H9 (cell line): ENCODE measurements at regions not wholly inside any gene's neighbourhood (a gene's known extent, or its start where the extent isn't known, plus 50 kb on each side); places are given as distances from the start of the nearest gene placed in this dataset.

Experiments used
- DNase-seq: peaks from one replicate; pipeline ENCODE4 v3.0.0-alpha.2; 2017
- H2AFZ ChIP-seq: one replicate; pipeline ENCODE4 v1.6.1; 2013; ENCODE audit warnings: mild to moderate bottlenecking, low read length, control low read depth, moderate library complexity
- H2AK5ac ChIP-seq: 2 replicates; pipeline ENCODE4 v1.6.1; 2013; ENCODE audit warnings: low read length, control low read depth, mixed read lengths; ENCODE audit not compliant: insufficient read length
- H2BK120ac ChIP-seq: one replicate; pipeline ENCODE4 v1.6.1; 2013; ENCODE audit warnings: low read depth, mild to moderate bottlenecking, low read length, control low read depth, inconsistent platforms; ENCODE audit not compliant: poor library complexity, severe bottlenecking
- H2BK12ac ChIP-seq: 2 replicates; pipeline ENCODE4 v1.6.1; 2013; ENCODE audit warnings: low read length, control low read depth, mixed read lengths, low read depth; ENCODE audit not compliant: insufficient read length
- H2BK15ac ChIP-seq: 2 replicates; pipeline ENCODE4 v1.6.1; 2013; ENCODE audit warnings: low read depth, low read length, control low read depth
- H2BK20ac ChIP-seq: one replicate; pipeline ENCODE4 v1.6.1; 2013; ENCODE audit warnings: low read depth, mild to moderate bottlenecking, low read length, control low read depth, inconsistent platforms; ENCODE audit not compliant: poor library complexity, severe bottlenecking
- H2BK5ac ChIP-seq: 2 replicates; pipeline ENCODE4 v1.6.1; 2013; ENCODE audit warnings: low read length, control low read depth, mixed read lengths; ENCODE audit not compliant: insufficient read length
- H3K14ac ChIP-seq: 2 replicates; pipeline ENCODE4 v1.6.1; 2013; ENCODE audit warnings: low read length, control low read depth; ENCODE audit not compliant: insufficient read depth
- H3K18ac ChIP-seq: 2 replicates; pipeline ENCODE4 v1.6.1; 2013; ENCODE audit warnings: low read depth, mild to moderate bottlenecking, mixed read lengths, low read length, control low read depth; ENCODE audit not compliant: insufficient read length
- H3K23ac ChIP-seq: 2 replicates; pipeline ENCODE4 v1.6.1; 2013; ENCODE audit warnings: low read length, control low read depth, mixed read lengths, low read depth; ENCODE audit not compliant: insufficient read length
- H3K23me2 ChIP-seq: 2 replicates; pipeline ENCODE4 v1.6.1; 2013; ENCODE audit warnings: low read depth, mild to moderate bottlenecking, mixed read lengths, low read length, control low read depth; ENCODE audit not compliant: insufficient read length, poor library complexity, severe bottlenecking
- H3K27ac ChIP-seq: 2 replicates; pipeline ENCODE4 v1.5.1; 2013; ENCODE audit warnings: low read length, control low read depth, mixed read lengths, low read depth; ENCODE audit not compliant: insufficient read length
- H3K27me3 ChIP-seq: 2 replicates; pipeline ENCODE4 v1.6.1; 2013; ENCODE audit warnings: low read length, control low read depth, inconsistent platforms; ENCODE audit not compliant: insufficient read depth
- H3K4ac ChIP-seq: 2 replicates; pipeline ENCODE4 v1.6.1; 2013; ENCODE audit warnings: low read depth, mild to moderate bottlenecking, control low read depth, inconsistent platforms, low read length, moderate library complexity
- H3K4me1 ChIP-seq: 2 replicates; pipeline ENCODE4 v1.6.1; 2013; ENCODE audit warnings: low read length, control low read depth, inconsistent platforms; ENCODE audit not compliant: insufficient read depth
- H3K4me2 ChIP-seq: 2 replicates; pipeline ENCODE4 v1.6.1; 2013; ENCODE audit warnings: low read length, control low read depth, mixed read lengths; ENCODE audit not compliant: insufficient read length, insufficient read depth
- H3K56ac ChIP-seq: 2 replicates; pipeline ENCODE4 v1.6.1; 2013; ENCODE audit warnings: low read depth, mild to moderate bottlenecking, mixed read lengths, low read length, control low read depth; ENCODE audit not compliant: insufficient read length
- H3K79me1 ChIP-seq: 2 replicates; pipeline ENCODE4 v1.6.1; 2013; ENCODE audit warnings: low read depth, mild to moderate bottlenecking, moderate library complexity, low read length, control low read depth, inconsistent platforms; ENCODE audit not compliant: insufficient read depth, poor library complexity, severe bottlenecking
- H3K79me2 ChIP-seq: 2 replicates; pipeline ENCODE4 v1.6.1; 2013; ENCODE audit warnings: low read length, control low read depth, inconsistent platforms; ENCODE audit not compliant: insufficient read depth
- H3K9ac ChIP-seq: 2 replicates; pipeline ENCODE4 v1.6.1; 2013; ENCODE audit warnings: low read length, control low read depth, mixed read lengths; ENCODE audit not compliant: insufficient read length; ENCODE audit errors: extremely low read depth
- H3K9me3 ChIP-seq: one replicate; pipeline ENCODE4 v1.6.1; 2013; ENCODE audit warnings: low read depth, low read length, inconsistent platforms; ENCODE audit not compliant: control insufficient read depth
- H3T11ph ChIP-seq: one replicate; pipeline ENCODE4 v1.6.1; 2013; ENCODE audit warnings: mild to moderate bottlenecking, low read length, control low read depth, inconsistent platforms
- H4K20me1 ChIP-seq: one replicate; pipeline ENCODE4 v1.6.1; 2013; ENCODE audit not compliant: control insufficient read depth, insufficient read length, insufficient read depth
- H4K5ac ChIP-seq: 2 replicates; pipeline ENCODE4 v1.6.1; 2013; ENCODE audit warnings: low read depth, mild to moderate bottlenecking, mixed read lengths, low read length, control low read depth; ENCODE audit not compliant: insufficient read length
- H4K8ac ChIP-seq: replicated peaks from 2 replicates; pipeline ENCODE4 v1.6.1; 2013; ENCODE audit warnings: low read length, control low read depth, mixed read lengths, low read depth; ENCODE audit not compliant: insufficient read length
- H4K91ac ChIP-seq: 2 replicates; pipeline ENCODE4 v1.6.1; 2013; ENCODE audit warnings: low read depth, mild to moderate bottlenecking, moderate library complexity, mixed read lengths, low read length, control low read depth; ENCODE audit not compliant: insufficient read length
- H3K27ac Mint-ChIP-seq, 3 experiments: 2 replicates in 2 of 3; 3 replicates in 1 of 3; pipeline ENCODE4 v1.8.0; 2020 to 2021; ENCODE audit warnings: mixed read lengths in 3 of 3, mild to moderate bottlenecking in 1 of 3, moderate library complexity in 1 of 3
- H3K27me3 Mint-ChIP-seq: 2 replicates; pipeline ENCODE4 v1.8.0; 2021; ENCODE audit warnings: low read depth, mild to moderate bottlenecking, moderate library complexity, mixed read lengths
- H3K36me3 Mint-ChIP-seq, 3 experiments: 2 replicates in 2 of 3; 3 replicates in 1 of 3; pipeline ENCODE4 v1.8.0; 2020 to 2021; ENCODE audit warnings: low read depth in 3 of 3, mixed read lengths in 3 of 3; ENCODE audit not compliant: insufficient read depth in 1 of 3
- H3K4me1 Mint-ChIP-seq, 2 experiments: 2 replicates each; pipeline ENCODE4 v1.8.0; 2020; ENCODE audit warnings: mixed read lengths in 2 of 2
- H3K4me3 Mint-ChIP-seq, 2 experiments: 2 replicates in 1 of 2; 3 replicates in 1 of 2; pipeline ENCODE4 v1.8.0; 2020 to 2021; ENCODE audit warnings: mild to moderate bottlenecking in 2 of 2, mixed read lengths in 2 of 2, moderate library complexity in 1 of 2
- H3K9me3 Mint-ChIP-seq, 2 experiments: 2 replicates in 1 of 2; 3 replicates in 1 of 2; pipeline ENCODE4 v1.8.0; 2020; ENCODE audit warnings: mild to moderate bottlenecking in 2 of 2, mixed read lengths in 2 of 2, moderate library complexity in 1 of 2
- WGBS: extraction: QIAGEN DNeasy Blood & Tissue Kit; methylation state at CpG from one replicate; pipeline ENCODE4 v1.1.7; 2013; ENCODE audit warnings: missing lambda C conversion rate, low lambda C conversion rate, mixed read lengths; ENCODE audit not compliant: insufficient read length; ENCODE audit errors: extremely low coverage; 5-methylcytosine and 5-hydroxymethylcytosine counted together
- TF ChIP-seq, protein P1 (sequence below): fragments of 200-600 bp; sonication (generic); conservative IDR thresholded peaks from 3 replicates; pipeline ENCODE4 v1.8.0; 2021; ENCODE audit warnings: antibody characterized with exemption, mild to moderate bottlenecking

DNA sequence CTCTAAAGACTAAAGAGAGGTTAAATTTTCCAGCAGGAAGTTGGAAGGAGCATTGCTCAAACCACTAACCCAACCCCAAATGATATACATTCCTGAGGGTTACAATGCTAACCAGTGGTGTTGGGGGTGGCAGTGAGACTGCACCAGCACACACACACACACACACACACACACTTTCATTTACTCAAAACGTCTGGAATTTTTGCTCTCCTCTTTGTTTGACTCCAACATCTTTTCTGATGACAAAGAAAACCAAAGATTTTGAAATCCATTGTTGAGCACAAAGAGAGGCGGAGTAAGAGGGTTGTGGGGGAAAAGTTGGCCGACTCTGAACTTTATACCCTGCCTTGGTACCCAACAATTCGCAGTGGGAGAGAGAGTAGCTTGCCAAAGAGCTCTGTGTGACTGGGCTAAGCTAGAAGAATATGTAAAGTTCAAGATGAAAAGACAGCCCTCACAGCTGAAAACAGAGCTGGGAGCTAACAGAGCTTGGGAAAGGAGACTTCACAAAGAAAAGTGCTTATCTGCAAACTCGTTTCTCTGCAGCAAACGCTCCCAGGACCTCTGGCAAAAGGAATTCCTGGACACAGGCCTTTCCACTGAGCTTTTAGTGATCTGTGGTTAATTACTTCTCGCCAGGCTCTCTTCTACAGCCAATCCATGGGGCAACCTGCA lies 426.0 kb upstream of the CDH11 start:
- H3K18ac ChIP-seq = no peak overlapping the region
- H2BK20ac ChIP-seq = no peak overlapping the region
- no peaks in the 10 kb centered on the region for H3K9me3 ChIP-seq
- WGBS = no CpG with 5 or more reads among the region's 7 CpGs
- no peak overlapping the region for H3K4ac ChIP-seq
- no peak overlapping the region for H3K4me2 ChIP-seq
- no peak overlapping the region for H3K56ac ChIP-seq
- no peak overlapping the region for H2BK12ac ChIP-seq
- no peak overlapping the region for H2AK5ac ChIP-seq
- no peak overlapping the region for H2BK5ac ChIP-seq
- peak overlapping the region; percentile 24; the same call in 1 of the 2 replicates for H3K14ac ChIP-seq
- no peak overlapping the region for H4K91ac ChIP-seq
- no peak overlapping the region for H2BK120ac ChIP-seq
- TF ChIP-seq, protein P1, sequence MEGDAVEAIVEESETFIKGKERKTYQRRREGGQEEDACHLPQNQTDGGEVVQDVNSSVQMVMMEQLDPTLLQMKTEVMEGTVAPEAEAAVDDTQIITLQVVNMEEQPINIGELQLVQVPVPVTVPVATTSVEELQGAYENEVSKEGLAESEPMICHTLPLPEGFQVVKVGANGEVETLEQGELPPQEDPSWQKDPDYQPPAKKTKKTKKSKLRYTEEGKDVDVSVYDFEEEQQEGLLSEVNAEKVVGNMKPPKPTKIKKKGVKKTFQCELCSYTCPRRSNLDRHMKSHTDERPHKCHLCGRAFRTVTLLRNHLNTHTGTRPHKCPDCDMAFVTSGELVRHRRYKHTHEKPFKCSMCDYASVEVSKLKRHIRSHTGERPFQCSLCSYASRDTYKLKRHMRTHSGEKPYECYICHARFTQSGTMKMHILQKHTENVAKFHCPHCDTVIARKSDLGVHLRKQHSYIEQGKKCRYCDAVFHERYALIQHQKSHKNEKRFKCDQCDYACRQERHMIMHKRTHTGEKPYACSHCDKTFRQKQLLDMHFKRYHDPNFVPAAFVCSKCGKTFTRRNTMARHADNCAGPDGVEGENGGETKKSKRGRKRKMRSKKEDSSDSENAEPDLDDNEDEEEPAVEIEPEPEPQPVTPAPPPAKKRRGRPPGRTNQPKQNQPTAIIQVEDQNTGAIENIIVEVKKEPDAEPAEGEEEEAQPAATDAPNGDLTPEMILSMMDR = no peak
- H3K23me2 ChIP-seq = no peaks in the 10 kb centered on the region
- H3K23ac ChIP-seq = no peak overlapping the region
- peak overlapping the region; percentile 85 for H2AFZ ChIP-seq
- no peak overlapping the region for H2BK15ac ChIP-seq
- peaks cover 11% of the 10 kb centered on the region; the same call in 1 of the 2 replicates for H3K4me1 ChIP-seq
- H3K9ac ChIP-seq = no peak overlapping the region
- no peak for DNase-seq
- H3K27me3 ChIP-seq = no peaks in the 10 kb centered on the region
- no peaks in the 10 kb centered on the region for H4K20me1 ChIP-seq
- H3K27me3 Mint-ChIP-seq = peaks cover 2% of the 10 kb centered on the region; the same call in 1 of the 2 replicates
- peaks cover 28 to 30% of the 10 kb centered on the region in 2 experiments for H3K4me1 Mint-ChIP-seq
- no peak overlapping the region for H3K4me3 Mint-ChIP-seq
- H4K8ac ChIP-seq = no peak overlapping the region
- no peak overlapping the region for H3K27ac ChIP-seq
- peak overlapping the region in 2 of 3 experiments; percentile 36 to 87; a peak in 4 of 7 replicates for H3K27ac Mint-ChIP-seq
- peaks cover 2 to 28% (median 10%) of the 10 kb centered on the region in 3 experiments; a peak in 6 of 7 replicates for H3K36me3 Mint-ChIP-seq
- no peaks in the 10 kb centered on the region for H3K79me2 ChIP-seq
- H3K79me1 ChIP-seq = no peaks in the 10 kb centered on the region
- peaks cover 20 to 29% of the 10 kb centered on the region in 2 experiments for H3K9me3 Mint-ChIP-seq
- no peak overlapping the region for H4K5ac ChIP-seq
- no peak overlapping the region for H3T11ph ChIP-seq
